Astrocyte (in vitro differentiated cells and primary cell): ENCODE measurements at regions not wholly inside any gene's neighbourhood (a gene's known extent, or its start where the extent isn't known, plus 50 kb on each side); places are given as distances from the start of the nearest gene placed in this dataset.

ENCODE experiments used
- EZH2 ChIP-seq: IDR thresholded peaks from 2 replicates; pipeline ENCODE4 v1.6.1; 2012; ENCODE audit warnings: mild to moderate bottlenecking, low read length, inconsistent platforms; ENCODE audit not compliant: insufficient read depth
- TF ChIP-seq, protein P1 (sequence below): IDR thresholded peaks from 2 replicates; pipeline ENCODE4 v1.5.1; 2011; ENCODE audit warnings: low read depth, mild to moderate bottlenecking, inconsistent platforms, low read length, moderate library complexity; ENCODE audit not compliant: insufficient read depth

DNA sequence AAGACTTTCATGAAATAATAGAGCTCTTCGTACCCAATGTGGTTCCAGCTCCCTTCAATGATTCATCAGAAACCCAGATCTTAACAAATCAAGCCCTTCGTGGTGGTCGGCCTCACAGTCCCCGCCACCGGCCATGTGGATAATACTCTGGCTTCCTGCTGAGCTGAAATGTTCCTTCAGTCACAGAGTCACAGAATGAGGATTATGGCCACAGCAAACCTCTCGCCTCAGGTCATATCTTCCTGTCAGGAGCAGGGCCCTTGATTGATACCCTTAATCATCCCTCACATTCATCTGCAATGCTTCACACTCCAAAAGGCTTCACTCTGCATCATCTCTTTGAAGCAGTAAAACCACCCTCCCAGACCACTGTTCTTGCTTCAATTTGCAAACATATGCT, 452.6 kb downstream of the OCA2 start:
- TF ChIP-seq, protein P1, sequence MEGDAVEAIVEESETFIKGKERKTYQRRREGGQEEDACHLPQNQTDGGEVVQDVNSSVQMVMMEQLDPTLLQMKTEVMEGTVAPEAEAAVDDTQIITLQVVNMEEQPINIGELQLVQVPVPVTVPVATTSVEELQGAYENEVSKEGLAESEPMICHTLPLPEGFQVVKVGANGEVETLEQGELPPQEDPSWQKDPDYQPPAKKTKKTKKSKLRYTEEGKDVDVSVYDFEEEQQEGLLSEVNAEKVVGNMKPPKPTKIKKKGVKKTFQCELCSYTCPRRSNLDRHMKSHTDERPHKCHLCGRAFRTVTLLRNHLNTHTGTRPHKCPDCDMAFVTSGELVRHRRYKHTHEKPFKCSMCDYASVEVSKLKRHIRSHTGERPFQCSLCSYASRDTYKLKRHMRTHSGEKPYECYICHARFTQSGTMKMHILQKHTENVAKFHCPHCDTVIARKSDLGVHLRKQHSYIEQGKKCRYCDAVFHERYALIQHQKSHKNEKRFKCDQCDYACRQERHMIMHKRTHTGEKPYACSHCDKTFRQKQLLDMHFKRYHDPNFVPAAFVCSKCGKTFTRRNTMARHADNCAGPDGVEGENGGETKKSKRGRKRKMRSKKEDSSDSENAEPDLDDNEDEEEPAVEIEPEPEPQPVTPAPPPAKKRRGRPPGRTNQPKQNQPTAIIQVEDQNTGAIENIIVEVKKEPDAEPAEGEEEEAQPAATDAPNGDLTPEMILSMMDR, result no peak
- no peak for TF ChIP-seq EZH2
